HG03378 (cell line): ENCODE measurements at regions not wholly inside any gene's neighbourhood (a gene's known extent, or its start where the extent isn't known, plus 50 kb on each side); places are given as distances from the start of the nearest gene placed in this dataset.
"Not testable (repeated sequence)": the region's sequence is repeated elsewhere in the genome, so short reads cannot be mapped to it uniquely, and the experiment has no call there.

ENCODE experiments used
- ATAC-seq: cut with Tn5 transposase; IDR thresholded peaks from one replicate; pipeline ENCODE4 v1.9.1; 2021; ENCODE audit warnings: mild to moderate bottlenecking, moderate library complexity; ENCODE audit not compliant: unreplicated experiment

DNA sequence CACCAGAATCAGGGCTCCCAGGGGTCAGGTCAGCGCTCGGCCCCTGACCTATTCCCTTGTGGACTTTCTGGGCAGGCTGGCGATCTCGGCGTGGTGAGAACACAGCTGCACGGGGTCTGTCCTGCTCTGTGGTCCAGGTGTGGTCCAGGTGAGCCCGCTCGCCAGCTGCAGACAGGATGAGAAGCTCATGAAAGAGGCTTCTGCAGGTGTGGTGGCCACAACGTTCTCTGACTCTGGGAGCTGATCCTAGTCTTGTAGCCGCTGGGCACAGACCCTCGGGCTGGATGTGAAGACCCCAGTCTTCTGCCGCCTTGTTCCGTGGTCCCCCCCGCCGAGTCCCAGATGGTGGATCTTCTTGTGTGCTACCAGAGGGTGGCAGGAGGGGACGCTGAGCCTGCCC, 129.7 kb downstream of the RTP5 start:
- ATAC-seq = no peak

DNA sequence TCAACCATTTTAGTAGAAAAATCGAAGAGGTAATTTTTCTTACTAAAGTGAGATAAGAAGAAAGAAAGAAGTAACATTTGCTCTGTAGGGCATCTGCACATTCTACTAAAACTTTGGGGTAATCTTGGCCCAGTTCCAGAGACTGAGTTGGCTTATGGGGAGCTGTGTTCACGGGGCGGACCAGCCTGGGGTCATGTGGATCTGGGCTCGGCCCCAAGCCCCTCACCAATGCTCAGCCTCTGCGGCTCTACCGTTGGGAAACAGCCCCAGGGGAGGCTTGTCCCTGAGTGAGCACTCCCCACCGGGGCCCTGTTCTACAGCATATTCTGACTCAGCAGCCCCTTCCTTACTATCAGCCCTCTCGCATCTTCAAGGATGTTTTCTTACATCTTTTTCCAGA, 132.3 kb downstream of the RTP5 start:
- no peak for ATAC-seq

GRCh38 chr2:242002944-242003343, 133.4 kb downstream of the RTP5 start:
- no peak for ATAC-seq

DNA sequence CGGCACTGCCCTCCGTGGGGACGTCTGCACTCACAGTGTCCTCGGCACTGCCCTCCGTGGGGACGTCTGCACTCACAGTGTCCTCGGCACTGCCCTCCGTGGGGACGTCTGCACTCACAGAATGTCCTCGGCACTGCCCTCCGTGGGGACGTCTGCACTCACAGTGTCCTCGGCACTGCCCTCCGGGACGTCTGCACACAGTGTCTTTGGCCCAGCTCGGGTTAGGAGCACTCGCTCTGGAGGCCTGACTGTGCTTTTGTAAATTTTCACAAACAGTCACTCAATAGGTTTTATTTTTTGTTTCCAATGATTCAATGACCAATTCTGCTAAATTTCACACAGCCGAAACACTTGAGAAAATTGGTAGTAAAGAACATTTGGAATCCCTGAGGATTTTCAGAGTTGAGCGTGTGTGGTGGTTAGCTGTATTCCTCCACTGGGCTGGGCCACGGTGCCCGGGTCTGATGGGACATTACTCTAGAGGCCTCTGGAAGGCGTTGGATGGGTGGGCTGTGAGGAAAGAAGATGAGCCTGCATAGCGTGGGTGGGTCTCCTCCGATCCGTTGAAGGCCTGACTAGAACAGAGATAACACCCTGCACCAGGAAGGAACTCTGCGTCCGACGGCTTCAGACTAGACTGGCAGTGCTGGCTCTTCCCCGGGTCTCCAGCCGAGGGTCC, 134.8 kb downstream of the RTP5 start:
- no peak for ATAC-seq

- no peak for ATAC-seq
Observed at GRCh38 chr2:242004902-242005230, 135.3 kb downstream of the RTP5 start.

DNA sequence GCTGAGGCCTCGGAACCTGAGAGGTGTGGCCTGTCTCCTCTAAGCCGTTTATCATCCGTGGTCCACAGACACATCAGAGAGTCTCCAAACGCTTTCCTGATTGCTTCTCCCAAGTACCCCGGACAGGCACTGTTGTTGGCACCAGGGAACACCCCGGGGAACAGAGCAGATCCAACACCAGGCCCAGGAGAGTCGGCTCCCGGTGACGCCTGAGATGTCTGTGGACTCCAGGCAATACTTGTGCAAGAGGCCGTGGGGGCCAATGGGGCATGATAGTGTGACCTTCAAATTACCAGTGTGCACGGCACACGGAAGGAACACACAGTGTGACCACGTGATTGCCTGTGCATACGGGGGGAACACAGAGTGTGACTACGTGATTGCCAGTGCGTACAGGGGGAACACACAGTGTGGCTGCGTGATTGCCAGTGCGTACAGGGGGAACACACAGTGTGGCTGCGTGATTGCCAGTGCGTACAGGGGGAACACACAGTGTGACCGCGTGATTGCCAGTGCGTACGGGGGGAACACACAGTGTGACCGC, 136.6 kb downstream of the RTP5 start:
- ATAC-seq = not testable (repeated sequence)

GRCh38 chr2:242008908-242009307, 139.4 kb downstream of the RTP5 start:
- ATAC-seq = not testable (repeated sequence)

GRCh38 chr2:242009846-242010245, 140.3 kb downstream of the RTP5 start:
- ATAC-seq = not testable (repeated sequence)

DNA sequence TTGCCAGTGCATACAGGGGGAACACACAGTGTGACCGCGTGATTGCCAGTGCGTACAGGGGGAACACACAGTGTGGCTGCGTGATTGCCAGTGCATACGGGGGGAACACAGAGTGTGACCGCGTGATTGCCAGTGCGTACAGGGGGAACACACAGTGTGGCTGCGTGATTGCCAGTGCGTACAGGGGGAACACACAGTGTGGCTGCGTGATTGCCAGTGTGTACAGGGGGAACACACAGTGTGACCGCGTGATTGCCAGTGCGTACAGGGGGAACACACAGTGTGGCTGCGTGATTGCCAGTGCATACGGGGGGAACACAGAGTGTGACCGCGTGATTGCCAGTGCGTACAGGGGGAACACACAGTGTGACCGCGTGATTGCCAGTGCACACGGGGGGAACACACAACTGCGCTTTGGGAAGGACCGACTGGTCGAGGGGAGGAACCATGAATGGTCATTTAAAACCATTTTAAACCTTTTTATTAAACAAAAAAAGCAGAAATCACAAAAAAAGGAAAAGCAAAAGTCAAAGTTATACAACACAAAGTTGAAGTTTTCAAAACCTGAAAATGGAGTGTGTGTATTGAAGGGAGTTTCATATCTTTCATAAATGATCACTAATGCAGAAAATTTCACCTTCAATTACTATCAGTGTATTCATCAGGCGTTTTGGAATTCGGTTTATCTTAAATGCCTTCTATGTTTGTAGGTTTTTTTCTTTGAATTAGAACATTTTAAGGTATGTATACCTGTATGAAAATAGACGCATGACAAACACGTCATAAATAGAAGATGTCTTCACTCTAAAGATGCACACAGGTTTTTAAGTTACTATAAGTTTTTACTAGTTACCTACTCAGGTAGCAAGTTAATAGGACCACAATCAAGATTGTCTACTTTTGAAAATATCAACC, 141.0 kb downstream of the RTP5 start:
- ATAC-seq = not testable (repeated sequence)

DNA sequence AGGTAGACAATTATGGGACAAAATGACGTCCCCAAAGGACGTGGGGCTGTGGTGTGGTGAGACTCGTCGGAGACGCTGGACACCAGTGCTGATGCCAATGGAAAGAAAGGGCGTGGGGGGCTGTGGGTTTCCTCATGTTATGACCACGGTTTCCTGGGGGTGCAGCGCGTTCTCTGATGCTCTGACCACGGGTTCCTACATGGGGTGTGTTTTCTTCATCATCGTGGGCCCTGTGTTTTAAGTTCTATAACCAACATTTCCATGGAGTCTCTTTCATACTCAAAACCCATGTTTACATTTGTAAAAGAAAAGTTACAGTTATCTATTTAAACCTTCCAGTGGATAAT, 141.6 kb downstream of the RTP5 start:
- ATAC-seq = no peak

- ATAC-seq = no peak
Observed at GRCh38 chr2:242011516-242011915, 142.0 kb downstream of the RTP5 start.

DNA sequence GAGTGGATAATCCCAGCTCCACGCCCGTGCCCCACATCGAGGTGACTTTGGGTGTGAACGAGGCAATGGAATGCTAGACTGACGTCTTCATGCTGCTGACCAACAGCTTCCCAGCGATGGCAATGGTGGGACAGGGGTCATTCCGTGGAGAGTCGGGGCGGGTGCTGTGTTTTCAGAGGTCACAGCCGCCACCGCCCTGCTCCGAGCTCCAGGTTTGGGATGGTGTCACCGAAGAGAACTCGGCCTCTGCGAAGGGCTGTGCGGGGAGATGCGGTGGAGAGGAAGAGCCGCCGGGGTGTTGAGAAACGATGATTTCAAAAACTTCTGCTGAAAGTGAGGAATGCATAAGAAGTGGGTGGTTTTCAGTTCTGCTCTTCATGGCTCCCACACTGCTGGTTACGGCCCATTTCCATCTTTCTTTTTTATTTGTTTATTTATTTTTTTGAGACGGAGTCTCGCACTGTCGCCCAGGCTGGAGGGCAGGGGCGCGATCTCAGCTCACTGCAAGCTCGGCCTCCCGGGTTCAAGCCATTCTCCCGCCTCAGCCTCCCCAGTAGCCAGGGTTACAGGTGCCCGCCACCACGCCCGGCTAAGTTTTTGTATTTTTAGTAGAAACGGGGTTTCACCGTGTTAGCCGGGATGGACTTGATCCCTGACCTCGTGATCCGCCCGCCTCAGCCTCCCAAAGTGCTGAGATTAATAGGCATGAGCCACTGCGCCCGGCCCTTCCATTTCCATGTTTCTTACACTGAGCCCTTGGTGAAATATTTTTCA, 142.6 kb downstream of the RTP5 start:
- ATAC-seq = no peak

GRCh38 chr2:242012956-242013764, 143.6 kb downstream of the RTP5 start:
- no peak for ATAC-seq

DNA sequence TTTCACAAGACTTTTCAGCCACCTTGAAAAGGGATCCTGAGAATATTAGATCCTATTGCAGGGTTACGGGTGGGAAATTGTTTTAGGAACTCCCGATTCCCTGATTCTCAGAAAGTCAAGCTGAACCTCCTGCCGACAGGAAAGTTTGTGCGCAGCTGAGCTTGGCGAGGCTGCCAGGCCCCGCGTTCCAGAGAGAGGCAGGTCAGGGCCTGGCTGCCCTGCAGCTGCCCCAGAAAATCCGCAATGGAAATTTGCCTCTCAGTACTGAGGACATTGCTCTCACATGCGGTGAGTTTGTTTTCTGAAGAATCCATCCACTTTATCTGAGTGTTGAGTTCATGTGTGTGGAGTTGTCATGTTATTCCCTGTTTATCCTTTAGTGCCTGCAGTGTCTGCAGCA, 144.2 kb downstream of the RTP5 start:
- no peak for ATAC-seq

DNA sequence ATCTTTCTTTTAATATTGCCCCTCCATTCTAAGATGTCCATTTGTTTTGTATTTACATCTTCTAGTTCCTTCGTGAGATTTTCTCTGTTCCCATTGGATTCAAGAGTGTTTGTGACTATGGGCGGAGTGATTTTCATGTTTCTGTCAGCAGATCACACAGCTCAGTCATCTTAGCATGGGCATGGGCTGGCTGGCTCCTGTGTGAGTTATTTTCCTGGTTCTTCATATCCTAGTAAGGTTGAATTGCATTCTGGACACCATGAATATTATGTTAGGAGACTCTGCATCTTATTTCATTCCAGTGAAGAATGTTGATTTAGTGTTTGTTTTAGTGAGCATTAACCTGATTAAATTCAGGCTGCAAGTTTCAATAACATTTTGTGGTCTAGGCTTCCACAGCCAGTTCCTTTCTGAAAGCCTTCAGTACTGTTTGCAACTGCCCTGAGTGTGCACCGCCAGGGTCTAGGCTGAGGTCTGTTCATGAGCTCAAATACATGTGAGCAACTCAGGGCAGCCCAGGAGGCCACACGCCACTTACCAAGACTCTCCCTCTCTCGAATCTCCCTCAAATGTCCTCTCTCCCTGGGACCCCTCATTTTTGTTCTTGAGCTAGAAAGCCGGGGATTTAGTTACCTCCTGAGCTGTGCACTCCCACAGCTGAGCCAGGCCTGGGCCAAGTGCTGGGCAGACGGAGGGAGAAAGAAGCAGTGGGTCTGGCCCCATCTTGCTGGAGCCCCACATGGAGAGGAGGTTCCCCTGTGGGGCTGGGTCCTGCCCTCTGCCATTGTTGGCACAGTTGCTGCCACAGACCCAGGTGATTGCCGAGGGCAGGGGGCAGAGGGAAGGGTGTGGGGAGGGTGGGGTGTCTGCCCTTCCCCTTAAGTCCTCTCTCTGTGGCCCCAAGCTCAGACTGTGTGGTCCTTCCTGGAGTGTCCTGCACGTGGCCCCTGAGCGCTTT, 145.9 kb downstream of the RTP5 start:
- no peak for ATAC-seq

- ATAC-seq = no peak
Observed at GRCh38 chr2:242017086-242017485, 147.6 kb downstream of the RTP5 start.

DNA sequence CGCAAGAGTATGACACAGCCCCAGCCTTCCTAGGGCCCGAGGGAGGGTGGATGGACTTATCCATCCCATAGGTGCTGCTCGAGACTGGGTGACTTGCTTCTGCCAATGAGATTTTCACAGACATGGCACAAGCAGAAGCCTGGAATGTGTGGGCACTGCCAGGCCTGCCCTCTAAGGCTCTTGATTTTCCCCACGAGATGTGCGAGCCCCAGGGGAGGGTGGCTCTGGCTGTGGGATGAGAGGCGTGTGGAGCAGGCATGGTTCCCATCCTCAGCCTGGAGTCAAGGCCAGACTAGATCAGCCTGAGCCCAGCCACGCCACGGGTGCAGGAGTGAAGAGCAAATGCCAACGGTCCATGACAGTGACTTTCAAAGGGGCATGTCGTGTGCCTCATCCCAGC, 148.9 kb downstream of the RTP5 start:
- ATAC-seq = not testable (repeated sequence)

- ATAC-seq = no peak
Observed at GRCh38 chr2:242019344-242019743, 149.8 kb downstream of the RTP5 start.

- no peak for ATAC-seq
Observed at GRCh38 chr2:242020196-242021004, 150.9 kb downstream of the RTP5 start.
